ENCODE measurements at regions not wholly inside any gene's neighbourhood (a gene's known extent, or its start where the extent isn't known, plus 50 kb on each side); places are given as distances from the start of the nearest gene placed in this dataset.

- TF ChIP-seq POLR2A (IDR thresholded peaks at IDR 0.05) (no peak), CTCF (IDR thresholded peaks at IDR 0.05) (no peak)
Measured at GRCh38 chr3:89690646-89691045, 583.2 kb downstream of the EPHA3 start.
